Thyroid gland (tissue), 4 donors: ENCODE measurements at regions not wholly inside any gene's neighbourhood (a gene's known extent, or its start where the extent isn't known, plus 50 kb on each side); places are given as distances from the start of the nearest gene placed in this dataset.

Experiments
- CTCF ChIP-seq, 6 experiments: fragments of 200-600 bp in 3 of 6; fragments of 450-650 bp in 3 of 6; sonication (generic) in 3 of 6; IDR thresholded peaks; one replicate each; pipeline ENCODE4 v1.5.1; 2016 to 2019; ENCODE audit warnings: antibody characterized with exemption in 6 of 6, mild to moderate bottlenecking in 2 of 6, inconsistent platforms in 1 of 6, moderate library complexity in 1 of 6
- POLR2A ChIP-seq, 2 donors: fragments of 450-650 bp; IDR thresholded peaks; one replicate each; pipeline ENCODE4 v1.6.1; 2017; ENCODE audit warnings: antibody characterized with exemption in 2 of 2, mild to moderate bottlenecking in 2 of 2, moderate library complexity in 1 of 2

DNA sequence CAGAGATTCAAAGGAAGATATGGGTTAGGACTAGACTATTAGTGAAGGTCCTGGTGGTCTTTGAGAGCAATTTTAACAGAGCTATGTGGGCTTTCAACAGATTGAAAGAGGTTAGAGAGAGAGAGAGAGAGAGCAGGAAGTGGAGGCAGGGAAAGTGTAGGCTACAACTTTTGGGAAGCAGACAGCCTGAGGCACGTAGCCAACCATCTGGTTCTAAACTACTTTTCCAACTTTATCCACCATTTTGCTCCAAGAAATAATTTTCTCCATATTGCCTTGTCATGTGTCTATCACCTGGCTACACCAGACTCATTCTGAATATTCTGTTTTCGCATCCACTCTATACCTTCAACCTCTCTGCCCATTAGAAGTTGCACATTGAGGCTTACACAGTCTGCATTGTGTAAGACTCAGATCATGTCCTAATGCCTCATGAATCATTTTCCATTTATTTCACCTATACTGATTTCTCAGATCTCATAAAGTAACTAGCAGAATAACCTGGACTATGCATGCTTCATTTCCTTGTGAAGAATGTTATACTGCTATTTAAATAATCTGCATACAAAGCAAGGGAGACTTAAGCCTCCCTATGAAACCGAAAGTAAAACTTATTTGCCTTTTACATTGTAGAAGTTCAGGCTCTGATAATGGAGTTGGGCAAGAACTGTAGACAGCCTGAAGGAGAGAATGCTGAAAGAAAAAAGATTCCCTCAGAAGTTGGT is 235.6 kb downstream of the ELAVL2 start:
- TF ChIP-seq CTCF (IDR thresholded peaks at IDR 0.05), result no peak
- TF ChIP-seq POLR2A (IDR thresholded peaks at IDR 0.05), result no peak
